Natural killer cell treated with Interleukin-12 subunit alpha and Interleukin-12 subunit beta and Interleukin-15 and Interleukin-18, amount 100 ng/mL, for 72 hours (primary cell): ENCODE measurements at regions not wholly inside any gene's neighbourhood (a gene's known extent, or its start where the extent isn't known, plus 50 kb on each side); places are given as distances from the start of the nearest gene placed in this dataset.

Experiments
- ATAC-seq, 2 donors: fragments of 150-1000 bp; cut with Tn5 transposase in 1 of 2; sonication (Bioruptor Pico), chemical (Tn5 transposase) in 1 of 2; 2 replicates each; pipeline ENCODE4 v1.10.0; 2021
- DNase-seq: peaks from one replicate; pipeline ENCODE4 v3.0.0; 2022; ENCODE audit warnings: low spot score
- H3K27ac Mint-ChIP-seq, 2 donors: 1 replicate in 1 of 2; 2 replicates in 1 of 2; pipeline ENCODE4 v1.8.0; 2022; ENCODE audit warnings: mixed read lengths in 2 of 2, mild to moderate bottlenecking in 1 of 2, moderate library complexity in 1 of 2
- H3K27me3 Mint-ChIP-seq, 2 donors: 1 replicate in 1 of 2; 2 replicates in 1 of 2; pipeline ENCODE4 v1.8.0; 2022; ENCODE audit warnings: mixed read lengths in 2 of 2
- H3K36me3 Mint-ChIP-seq: one replicate; pipeline ENCODE4 v1.8.0; 2022; ENCODE audit warnings: mixed read lengths
- H3K4me1 Mint-ChIP-seq, 2 donors: 1 replicate in 1 of 2; 2 replicates in 1 of 2; pipeline ENCODE4 v1.8.0; 2022; ENCODE audit warnings: low read depth in 2 of 2, mixed read lengths in 2 of 2, mild to moderate bottlenecking in 1 of 2
- H3K4me3 Mint-ChIP-seq: one replicate; pipeline ENCODE4 v1.8.0; 2022; ENCODE audit warnings: mixed read lengths
- H3K9me3 Mint-ChIP-seq: 2 replicates; pipeline ENCODE4 v1.8.0; 2022; ENCODE audit warnings: mixed read lengths

GRCh38 chr4:1495416-1496115 is 89.3 kb upstream of the NKX1-1 start:
- DNase-seq = peak; percentile 44
- Mint-ChIP-seq H3K9me3 (no peaks in the 10 kb centered on the region), H3K4me3 (no peak overlapping the region), H3K27ac (no peak overlapping the region), H3K27me3 (no peaks in the 10 kb centered on the region), H3K36me3 (no peaks in the 10 kb centered on the region), H3K4me1 (no peaks in the 10 kb centered on the region)
- ATAC-seq = no peak

GRCh38 chr4:1494416-1495315 is 88.4 kb upstream of the NKX1-1 start:
- peak; percentile 49 for DNase-seq
- Mint-ChIP-seq H3K27ac (no peak overlapping the region), H3K36me3 (no peaks in the 10 kb centered on the region), H3K27me3 (no peaks in the 10 kb centered on the region), H3K4me3 (no peak overlapping the region), H3K9me3 (no peaks in the 10 kb centered on the region), H3K4me1 (no peaks in the 10 kb centered on the region)
- no peak for ATAC-seq

- Mint-ChIP-seq H3K4me3 (no peak overlapping the region), H3K27ac (no peak overlapping the region)
- DNase-seq = peak; percentile 16
Measured at GRCh38 chr4:1493540-1494287, 87.5 kb upstream of the NKX1-1 start.

GRCh38 chr4:1492651-1493539 is 86.7 kb upstream of the NKX1-1 start:
- DNase-seq (peak; percentile 58), ATAC-seq (no peak)
- no peaks in the 10 kb centered on the region for H3K36me3 Mint-ChIP-seq
- H3K27me3 Mint-ChIP-seq = no peaks in the 10 kb centered on the region
- H3K4me3 Mint-ChIP-seq = no peak overlapping the region
- no peak overlapping the region for H3K27ac Mint-ChIP-seq
- H3K9me3 Mint-ChIP-seq = no peaks in the 10 kb centered on the region
- no peaks in the 10 kb centered on the region for H3K4me1 Mint-ChIP-seq

More at GRCh38 chr4:1493540-1494287, 87.5 kb upstream of the NKX1-1 start:
- no peak for ATAC-seq
- H3K36me3 Mint-ChIP-seq = no peaks in the 10 kb centered on the region
- no peaks in the 10 kb centered on the region for H3K9me3 Mint-ChIP-seq
- no peaks in the 10 kb centered on the region for H3K27me3 Mint-ChIP-seq
- no peaks in the 10 kb centered on the region for H3K4me1 Mint-ChIP-seq

- Mint-ChIP-seq H3K4me3 (no peak overlapping the region), H3K4me1 (peaks cover 0 to 2% of the 10 kb centered on the region in 2 donors), H3K36me3 (no peaks in the 10 kb centered on the region), H3K27ac (no peak overlapping the region), H3K27me3 (peaks cover 0 to 6% of the 10 kb centered on the region in 2 donors), H3K9me3 (no peaks in the 10 kb centered on the region)
- DNase-seq (peak; percentile 15), ATAC-seq (no peak)
Measured at GRCh38 chr4:1492142-1492457, 85.9 kb upstream of the NKX1-1 start.

GRCh38 chr4:1491328-1492141 is 85.3 kb upstream of the NKX1-1 start:
- Mint-ChIP-seq H3K36me3 (peaks cover 2% of the 10 kb centered on the region), H3K4me1 (peaks cover 0 to 2% of the 10 kb centered on the region in 2 donors), H3K27me3 (peaks cover 0 to 8% of the 10 kb centered on the region in 2 donors), H3K27ac (no peak overlapping the region), H3K4me3 (no peak overlapping the region), H3K9me3 (peaks cover 1% of the 10 kb centered on the region)
- peak in 1 of 2 donors; percentile 11 for ATAC-seq
- peak; percentile 54 for DNase-seq

GRCh38 chr4:1490654-1491327 is 84.5 kb upstream of the NKX1-1 start:
- peaks cover 0 to 15% of the 10 kb centered on the region in 2 donors for H3K27me3 Mint-ChIP-seq
- DNase-seq (peak; percentile 45), ATAC-seq (peak in 1 of 2 donors; percentile 10)
- H3K4me3 Mint-ChIP-seq = no peak overlapping the region
- peaks cover 7% of the 10 kb centered on the region for H3K9me3 Mint-ChIP-seq
- peaks cover 9% of the 10 kb centered on the region for H3K36me3 Mint-ChIP-seq
- H3K27ac Mint-ChIP-seq = no peak overlapping the region
- H3K4me1 Mint-ChIP-seq = peaks cover 0 to 2% of the 10 kb centered on the region in 2 donors

- ATAC-seq (no peak), DNase-seq (peak; percentile 59)
- no peak overlapping the region for H3K27ac Mint-ChIP-seq
- H3K9me3 Mint-ChIP-seq = peaks cover 11% of the 10 kb centered on the region
- no peak overlapping the region for H3K4me3 Mint-ChIP-seq
- peaks cover 5 to 18% of the 10 kb centered on the region in 2 donors for H3K27me3 Mint-ChIP-seq
- H3K4me1 Mint-ChIP-seq = peaks cover 0 to 2% of the 10 kb centered on the region in 2 donors
- H3K36me3 Mint-ChIP-seq = peaks cover 15% of the 10 kb centered on the region
Measured at GRCh38 chr4:1490011-1490653, 83.9 kb upstream of the NKX1-1 start.

GRCh38 chr4:1489639-1489995 is 83.4 kb upstream of the NKX1-1 start:
- no peak for DNase-seq
- Mint-ChIP-seq H3K4me3 (no peak overlapping the region), H3K36me3 (peaks cover 20% of the 10 kb centered on the region), H3K4me1 (peaks cover 0 to 2% of the 10 kb centered on the region in 2 donors), H3K27me3 (peaks cover 10 to 21% of the 10 kb centered on the region in 2 donors), H3K9me3 (peaks cover 15% of the 10 kb centered on the region), H3K27ac (no peak overlapping the region)
- no peak for ATAC-seq

GRCh38 chr4:1488831-1489638 is 82.8 kb upstream of the NKX1-1 start:
- ATAC-seq (no peak), DNase-seq (peak; percentile 58)
- Mint-ChIP-seq H3K4me1 (peaks cover 0 to 2% of the 10 kb centered on the region in 2 donors), H3K27me3 (peaks cover 16 to 25% of the 10 kb centered on the region in 2 donors), H3K27ac (no peak overlapping the region), H3K36me3 (peaks cover 25% of the 10 kb centered on the region), H3K9me3 (peaks cover 17% of the 10 kb centered on the region), H3K4me3 (no peak overlapping the region)

- Mint-ChIP-seq H3K4me1 (peaks cover 0 to 2% of the 10 kb centered on the region in 2 donors), H3K27me3 (peaks cover 19 to 27% of the 10 kb centered on the region in 2 donors), H3K36me3 (peaks cover 25% of the 10 kb centered on the region), H3K4me3 (no peak overlapping the region), H3K9me3 (peaks cover 17% of the 10 kb centered on the region), H3K27ac (no peak overlapping the region)
- DNase-seq (no peak), ATAC-seq (no peak)
Measured at GRCh38 chr4:1488357-1488756, 82.1 kb upstream of the NKX1-1 start.
